AG10803 (cell line): ENCODE measurements at regions not wholly inside any gene's neighbourhood (a gene's known extent, or its start where the extent isn't known, plus 50 kb on each side); places are given as distances from the start of the nearest gene placed in this dataset.

Experiments
- DNase-seq: peaks from one replicate; pipeline ENCODE4 v3.0.0; 2010; ENCODE audit warnings: low read depth
- H3K4me3 ChIP-seq: 2 replicates; pipeline ENCODE4 v1.5.1; 2011; ENCODE audit warnings: mild to moderate bottlenecking, low read length, control low read depth
- CTCF ChIP-seq: conservative IDR thresholded peaks from 2 replicates; pipeline ENCODE4 v1.5.1; 2011; ENCODE audit warnings: mild to moderate bottlenecking, low read length, control low read depth, inconsistent platforms

GRCh38 chr6:156392648-156393047 is 384.5 kb upstream of the ARID1B start:
- TF ChIP-seq CTCF: no peak

GRCh38 chr6:156391977-156392376 is 385.2 kb upstream of the ARID1B start:
- H3K4me3 ChIP-seq: no peak overlapping the region
- no peak for DNase-seq
- TF ChIP-seq CTCF: no peak

More at GRCh38 chr6:156392648-156393047, 384.5 kb upstream of the ARID1B start:
- no peak for DNase-seq
- no peak overlapping the region for H3K4me3 ChIP-seq

GRCh38 chr6:156391061-156391672 is 386.0 kb upstream of the ARID1B start:
- DNase-seq: no peak
- no peak overlapping the region for H3K4me3 ChIP-seq
- TF ChIP-seq CTCF: no peak

GRCh38 chr6:156390621-156391020 is 386.6 kb upstream of the ARID1B start:
- no peak overlapping the region for H3K4me3 ChIP-seq
- TF ChIP-seq CTCF: no peak
- DNase-seq: no peak

GRCh38 chr6:156389296-156389695 is 387.9 kb upstream of the ARID1B start:
- H3K4me3 ChIP-seq: no peak overlapping the region
- DNase-seq: no peak
- no peak for TF ChIP-seq CTCF

- DNase-seq: no peak
- no peak overlapping the region for H3K4me3 ChIP-seq
- TF ChIP-seq CTCF: no peak
Measured at GRCh38 chr6:156387472-156387871, 389.7 kb upstream of the ARID1B start.

GRCh38 chr6:156383059-156383458 is 394.1 kb upstream of the ARID1B start:
- no peak overlapping the region for H3K4me3 ChIP-seq
- DNase-seq: no peak
- TF ChIP-seq CTCF: no peak
